Midbrain (tissue), 1 donor: ENCODE measurements at regions not wholly inside any gene's neighbourhood (a gene's known extent, or its start where the extent isn't known, plus 50 kb on each side); places are given as distances from the start of the nearest gene placed in this dataset.

Source experiments
- DNase-seq: peaks from one replicate; lab custom pipeline; 2025; lab: John Stamatoyannopoulos, UW

- DNase-seq, result no peak
Measured at GRCh38 chr2:118239284-118239683, 151.0 kb downstream of the INSIG2 start.

DNA sequence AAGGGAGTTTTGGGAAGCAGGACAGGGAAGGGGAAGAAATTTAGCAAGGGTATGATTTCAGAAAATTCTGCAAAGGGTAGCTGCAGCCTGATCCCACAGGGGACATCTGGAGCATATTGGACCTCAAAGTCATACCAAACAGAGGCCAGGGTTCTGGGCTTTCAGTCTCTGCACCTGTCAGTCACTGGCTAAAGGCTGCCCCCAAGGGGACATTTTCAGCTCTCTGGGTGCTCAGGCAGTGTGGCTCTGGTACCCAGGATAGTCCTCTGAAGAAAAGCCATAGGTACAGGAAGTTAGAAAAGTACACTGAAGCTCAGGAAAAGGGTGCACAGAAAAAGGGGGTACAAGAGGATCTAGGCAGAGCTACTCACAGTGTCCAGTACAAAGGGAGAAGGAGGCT, 149.2 kb downstream of the INSIG2 start:
- DNase-seq, result no peak

- DNase-seq, result no peak
Measured at GRCh38 chr2:118232796-118233195, 144.5 kb downstream of the INSIG2 start.

DNA sequence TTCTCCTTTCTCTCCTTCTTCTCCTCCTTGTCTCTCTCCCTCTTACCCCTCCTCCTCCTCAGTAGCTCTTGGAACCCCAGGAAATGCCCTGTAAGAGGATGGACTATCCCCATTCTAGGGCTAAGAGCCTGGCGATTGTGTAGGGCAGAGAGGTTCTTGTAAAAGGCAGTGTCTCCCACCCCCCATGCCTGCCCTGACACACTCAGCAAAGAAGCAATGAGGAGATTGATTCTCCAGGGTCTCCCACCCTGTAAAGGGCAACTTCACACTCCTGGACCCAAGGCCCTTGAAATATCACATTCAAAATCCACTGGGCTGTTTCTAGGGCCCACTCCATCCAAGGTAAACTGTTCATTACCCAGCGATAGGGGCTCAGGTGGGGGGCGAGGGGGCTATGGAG, 144.1 kb downstream of the INSIG2 start:
- no peak for DNase-seq

GRCh38 chr2:118231759-118232158, 143.5 kb downstream of the INSIG2 start:
- DNase-seq, result no peak

DNA sequence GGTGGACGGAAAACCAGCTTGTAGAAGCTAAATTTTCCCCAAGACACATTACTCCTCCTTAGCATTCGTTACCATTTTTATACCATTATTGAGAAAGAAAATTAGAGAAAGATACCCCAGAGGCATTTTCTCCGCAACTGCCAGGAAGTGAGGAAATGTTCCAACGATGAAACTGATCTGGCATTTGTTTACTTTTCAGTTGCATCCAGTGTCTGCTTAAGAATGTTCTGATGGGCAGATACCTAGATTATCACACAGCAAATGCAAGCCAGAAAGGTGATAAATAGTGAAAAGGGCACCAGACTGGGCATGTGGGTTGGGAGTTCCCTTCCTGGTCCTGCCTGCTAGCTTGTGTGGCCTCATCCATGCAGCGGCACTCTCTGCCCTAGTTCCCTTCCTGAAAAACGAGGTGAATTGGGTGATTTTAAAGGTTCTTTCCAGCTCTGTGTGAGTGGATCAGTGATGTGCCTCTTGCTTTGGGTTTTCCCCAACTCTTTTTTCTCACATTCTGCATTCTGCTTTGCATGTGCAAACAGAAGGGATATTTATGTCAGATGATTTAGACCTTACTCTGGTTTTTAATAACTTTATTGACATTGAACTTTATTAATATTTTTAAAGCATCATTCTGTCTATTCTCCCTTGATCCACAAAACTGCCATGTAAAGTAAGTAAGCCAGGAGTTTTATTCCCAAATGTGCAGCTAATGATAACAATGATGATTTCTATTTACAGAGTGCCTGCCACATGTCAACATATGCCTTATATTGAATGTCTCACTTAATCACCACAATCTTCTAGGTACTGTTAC, 139.6 kb downstream of the INSIG2 start:
- no peak for DNase-seq

DNA sequence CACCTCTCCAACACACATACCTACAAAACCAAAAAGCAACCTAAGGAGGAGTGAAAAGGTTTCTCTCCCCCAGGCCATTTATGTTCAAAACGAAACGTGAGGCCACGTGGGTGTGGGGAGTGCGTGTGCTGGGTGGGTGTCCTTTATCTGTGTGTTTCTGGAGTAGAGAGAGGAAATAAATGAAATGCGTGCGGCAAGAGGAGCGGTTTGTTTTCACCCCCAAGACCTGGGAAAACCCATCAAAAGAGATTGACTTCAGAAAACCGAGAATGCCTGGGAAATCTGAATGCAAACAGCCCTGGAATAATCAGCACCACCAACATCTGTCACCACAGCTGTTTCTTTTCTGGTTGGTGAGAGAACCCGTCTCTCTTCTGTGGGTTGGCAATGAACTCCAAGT, 137.4 kb downstream of the INSIG2 start:
- no peak for DNase-seq

GRCh38 chr2:118224895-118225311, 136.6 kb downstream of the INSIG2 start:
- no peak for DNase-seq

- no peak for DNase-seq
Measured at GRCh38 chr2:118223992-118224894, 136.0 kb downstream of the INSIG2 start.

DNA sequence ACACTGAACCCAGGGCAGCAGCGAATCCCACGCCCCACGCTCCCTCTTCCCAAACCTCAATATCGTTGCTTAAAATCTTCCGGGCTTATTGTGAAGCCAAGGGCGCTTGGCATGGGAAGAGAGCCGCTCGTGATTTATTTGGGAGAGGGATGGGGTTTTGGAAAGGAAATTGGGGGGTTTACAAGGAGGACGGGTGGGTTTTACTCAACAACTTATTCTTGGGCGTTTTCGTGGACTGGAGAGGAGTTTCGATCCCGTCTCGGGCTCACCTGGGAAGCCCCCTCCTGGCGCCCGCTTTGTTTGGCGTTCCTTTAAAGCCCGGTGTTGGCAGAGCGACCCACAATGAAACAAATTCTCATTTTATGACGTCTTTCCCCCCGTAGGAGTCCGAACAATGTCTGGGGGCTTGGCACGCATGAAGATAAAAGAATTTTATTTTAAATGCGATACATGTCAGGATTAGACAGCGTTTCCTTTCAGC, 135.3 kb downstream of the INSIG2 start:
- no peak for DNase-seq

DNA sequence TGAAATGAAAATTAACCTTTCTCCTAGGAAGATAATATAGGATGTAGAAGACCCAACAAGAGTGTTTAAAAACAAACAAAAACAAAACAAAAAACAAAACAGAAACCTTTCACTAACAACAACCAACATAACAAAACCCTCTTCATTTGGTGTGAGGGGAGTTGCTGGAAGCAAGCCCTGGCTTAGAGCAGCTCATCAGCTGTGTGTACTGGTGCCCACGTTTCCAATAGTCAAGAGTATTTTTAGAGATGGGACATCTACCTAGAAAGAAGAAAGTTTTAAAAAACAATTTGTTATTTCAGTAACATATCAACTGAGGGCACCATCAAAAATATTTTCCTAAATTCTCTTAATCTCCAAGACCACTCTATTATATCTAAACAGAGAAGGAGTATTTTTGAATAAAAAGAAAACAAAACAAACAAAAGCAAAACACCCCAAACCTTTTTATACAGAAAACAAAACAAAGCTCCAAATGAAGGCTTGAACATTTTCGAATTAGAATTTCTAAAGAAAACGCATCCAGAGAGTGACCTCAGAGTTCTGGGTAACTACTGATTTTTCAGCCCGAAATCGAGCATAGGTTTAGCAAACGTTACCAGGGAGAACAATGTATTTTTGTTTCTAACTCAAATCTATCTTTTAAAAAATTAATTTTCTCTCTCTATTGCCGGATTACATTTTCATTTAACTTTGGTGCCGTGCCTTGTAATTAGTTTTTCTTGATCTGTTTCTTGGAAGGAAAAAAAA, 134.6 kb downstream of the INSIG2 start:
- no peak for DNase-seq

- DNase-seq, result no peak
Measured at GRCh38 chr2:118222273-118222594, 134.0 kb downstream of the INSIG2 start.

- peak; percentile 75 for DNase-seq
Measured at GRCh38 chr2:118221536-118222272, 133.4 kb downstream of the INSIG2 start.

DNA sequence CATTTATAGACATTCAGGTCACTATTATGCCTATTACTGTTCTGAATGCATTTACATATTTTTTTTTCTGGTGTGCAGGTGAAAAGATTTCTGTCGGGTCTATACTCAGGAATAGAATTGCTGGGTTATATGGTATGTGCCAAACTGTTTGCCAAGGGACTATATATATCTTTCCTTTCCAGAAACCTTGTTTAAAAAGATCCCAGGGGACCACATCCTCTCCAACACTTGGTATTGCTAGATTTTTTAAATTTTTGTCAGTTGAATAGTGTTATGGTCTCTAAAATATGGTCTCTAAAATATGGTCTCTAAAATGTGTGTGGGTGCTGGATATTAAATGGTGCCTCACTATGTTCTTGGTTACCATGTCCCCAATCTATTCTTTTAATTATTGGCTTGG, 131.3 kb downstream of the INSIG2 start:
- DNase-seq, result no peak

DNA sequence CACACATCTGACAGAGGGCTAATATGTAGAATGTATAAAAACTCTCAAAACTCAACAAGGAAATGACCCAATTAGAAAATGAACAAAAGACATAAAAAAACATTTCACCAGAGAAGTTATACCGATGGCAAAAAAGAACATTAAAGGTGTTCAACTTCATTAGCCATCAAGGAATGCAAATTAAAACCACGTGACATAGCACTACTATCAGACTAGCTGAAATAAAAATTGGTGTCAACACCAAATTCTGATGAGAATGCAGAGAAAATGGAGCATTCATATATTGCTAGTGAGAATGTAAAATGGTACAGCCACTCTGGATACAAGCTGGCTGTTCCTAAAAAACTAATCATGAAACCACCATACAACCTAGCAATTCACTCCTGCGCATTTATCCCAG, 128.0 kb downstream of the INSIG2 start:
- no peak for DNase-seq

GRCh38 chr2:118209727-118210126, 121.5 kb downstream of the INSIG2 start:
- no peak for DNase-seq

DNA sequence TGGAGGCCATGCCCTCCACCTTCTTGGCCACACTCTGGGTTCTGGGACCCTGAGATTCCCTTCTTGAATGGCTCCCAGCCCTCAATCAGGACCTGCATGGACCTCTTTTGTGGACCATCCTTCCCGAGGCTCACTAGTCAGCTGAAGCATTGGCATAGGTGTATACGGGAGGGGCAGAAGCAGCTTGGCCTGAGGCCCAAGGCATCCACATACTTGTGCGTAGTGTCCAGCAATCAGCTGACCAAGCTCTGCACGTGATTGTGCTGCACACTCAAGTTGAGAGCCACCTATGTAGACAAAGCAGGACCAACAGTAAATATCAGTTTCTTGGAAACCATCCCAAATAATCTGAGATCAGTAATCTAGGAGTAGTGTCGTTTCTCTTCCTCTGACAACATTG, 119.6 kb downstream of the INSIG2 start:
- DNase-seq, result no peak

GRCh38 chr2:118202707-118203303, 114.5 kb downstream of the INSIG2 start:
- peak; percentile 22 for DNase-seq

- no peak for DNase-seq
Measured at GRCh38 chr2:118198268-118198667, 110.0 kb downstream of the INSIG2 start.

GRCh38 chr2:118197011-118197675, 108.9 kb downstream of the INSIG2 start:
- no peak for DNase-seq

DNA sequence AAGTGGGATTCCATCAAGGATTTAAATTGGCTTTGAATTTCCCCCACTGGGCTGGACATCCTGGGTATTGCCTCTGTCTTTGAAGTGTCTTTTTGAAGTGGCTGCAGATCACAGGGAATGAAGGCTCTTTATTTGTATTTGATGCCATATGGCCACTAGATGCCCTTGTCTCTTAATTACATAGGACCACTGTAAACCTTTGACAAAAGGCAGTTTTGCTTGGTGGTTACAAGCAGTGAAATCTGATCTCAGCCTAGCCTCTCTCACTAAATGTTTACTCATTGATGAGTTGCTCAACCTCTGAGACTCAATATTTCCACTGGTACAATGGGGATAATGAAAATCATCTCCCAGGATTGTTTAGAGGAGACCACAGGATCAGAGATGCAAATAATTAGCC, 102.2 kb downstream of the INSIG2 start:
- DNase-seq, result no peak
